ENCODE measurements at regions not wholly inside any gene's neighbourhood (a gene's known extent, or its start where the extent isn't known, plus 50 kb on each side); places are given as distances from the start of the nearest gene placed in this dataset.

DNA sequence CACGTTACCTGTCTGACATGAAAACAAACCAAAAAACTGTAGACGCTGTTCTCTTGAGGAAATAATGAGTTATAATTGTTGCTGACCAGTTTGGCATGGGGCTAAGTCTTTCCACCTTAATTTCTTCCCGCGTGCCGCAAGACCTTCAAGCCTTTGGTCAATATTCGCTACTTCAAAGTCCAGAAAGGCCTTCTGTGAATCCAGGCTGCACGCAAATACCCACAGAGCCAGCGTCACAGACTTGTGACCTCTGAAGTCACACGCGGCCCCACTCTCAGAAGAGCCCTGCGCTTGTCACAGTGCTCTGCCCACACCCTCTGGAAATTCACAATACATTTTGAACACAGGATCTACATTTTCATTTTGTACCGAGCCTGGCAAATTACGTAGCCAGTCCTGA lies 275.2 kb downstream of the SHQ1 start:
- no peak for TF ChIP-seq POLR2A (IDR thresholded peaks at IDR 0.05)
- TF ChIP-seq, protein P1, sequence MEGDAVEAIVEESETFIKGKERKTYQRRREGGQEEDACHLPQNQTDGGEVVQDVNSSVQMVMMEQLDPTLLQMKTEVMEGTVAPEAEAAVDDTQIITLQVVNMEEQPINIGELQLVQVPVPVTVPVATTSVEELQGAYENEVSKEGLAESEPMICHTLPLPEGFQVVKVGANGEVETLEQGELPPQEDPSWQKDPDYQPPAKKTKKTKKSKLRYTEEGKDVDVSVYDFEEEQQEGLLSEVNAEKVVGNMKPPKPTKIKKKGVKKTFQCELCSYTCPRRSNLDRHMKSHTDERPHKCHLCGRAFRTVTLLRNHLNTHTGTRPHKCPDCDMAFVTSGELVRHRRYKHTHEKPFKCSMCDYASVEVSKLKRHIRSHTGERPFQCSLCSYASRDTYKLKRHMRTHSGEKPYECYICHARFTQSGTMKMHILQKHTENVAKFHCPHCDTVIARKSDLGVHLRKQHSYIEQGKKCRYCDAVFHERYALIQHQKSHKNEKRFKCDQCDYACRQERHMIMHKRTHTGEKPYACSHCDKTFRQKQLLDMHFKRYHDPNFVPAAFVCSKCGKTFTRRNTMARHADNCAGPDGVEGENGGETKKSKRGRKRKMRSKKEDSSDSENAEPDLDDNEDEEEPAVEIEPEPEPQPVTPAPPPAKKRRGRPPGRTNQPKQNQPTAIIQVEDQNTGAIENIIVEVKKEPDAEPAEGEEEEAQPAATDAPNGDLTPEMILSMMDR (IDR thresholded peaks at IDR 0.05): no peak
- no peak for TF ChIP-seq POLR2AphosphoS5 (IDR thresholded peaks at IDR 0.05)
- TF ChIP-seq EP300 (IDR thresholded peaks at IDR 0.05; ENCODE audit: low read depth): no peak

All from transverse colon (tissue), 4 donors.